HL-60 (cell line): ENCODE measurements at regions not wholly inside any gene's neighbourhood (a gene's known extent, or its start where the extent isn't known, plus 50 kb on each side); places are given as distances from the start of the nearest gene placed in this dataset.

Source experiments
- DNase-seq, 2 experiments: peaks; one replicate each; pipeline ENCODE4 v3.0.0-alpha.2; 2010 to 2020; ENCODE audit warnings: low read depth in 1 of 2, low spot score in 1 of 2
- H3K27ac ChIP-seq: fragments of 250-450 bp; sonication (Bioruptor Pico); replicated peaks from 2 replicates; pipeline ENCODE4 v1.5.1; 2020; ENCODE audit warnings: mild to moderate bottlenecking, moderate library complexity
- H3K27me3 ChIP-seq: fragments of 250-450 bp; sonication (Bioruptor Pico); 2 replicates; pipeline ENCODE4 v1.5.1; 2021; ENCODE audit warnings: mild to moderate bottlenecking, moderate library complexity; ENCODE audit not compliant: insufficient read depth, poor library complexity, severe bottlenecking
- H3K4me3 ChIP-seq: replicated peaks from 2 replicates; pipeline ENCODE4 v1.5.1; 2011; ENCODE audit warnings: mild to moderate bottlenecking, control low read depth, low read length; ENCODE audit not compliant: insufficient read depth
- GABPA ChIP-seq: IDR thresholded peaks from 2 replicates; pipeline ENCODE4 v1.6.1; 2012; ENCODE audit warnings: low read depth
- POLR2AphosphoS5 ChIP-seq: IDR thresholded peaks from 2 replicates; pipeline ENCODE4 v1.6.1; 2012; ENCODE audit warnings: low read depth
- SPI1 ChIP-seq: IDR thresholded peaks from 2 replicates; pipeline ENCODE4 v1.6.1; 2012; ENCODE audit warnings: low read depth, mild to moderate bottlenecking, borderline replicate concordance
- TF ChIP-seq, protein P1 (sequence below): IDR thresholded peaks from 2 replicates; pipeline ENCODE4 v1.6.1; 2012; ENCODE audit warnings: low read depth; ENCODE audit not compliant: insufficient replicate concordance
- TF ChIP-seq, protein P2 (sequence below): IDR thresholded peaks from one replicate; pipeline ENCODE4 v1.5.1; 2011; ENCODE audit warnings: low read length, control low read depth, inconsistent platforms; ENCODE audit not compliant: insufficient read depth

DNA sequence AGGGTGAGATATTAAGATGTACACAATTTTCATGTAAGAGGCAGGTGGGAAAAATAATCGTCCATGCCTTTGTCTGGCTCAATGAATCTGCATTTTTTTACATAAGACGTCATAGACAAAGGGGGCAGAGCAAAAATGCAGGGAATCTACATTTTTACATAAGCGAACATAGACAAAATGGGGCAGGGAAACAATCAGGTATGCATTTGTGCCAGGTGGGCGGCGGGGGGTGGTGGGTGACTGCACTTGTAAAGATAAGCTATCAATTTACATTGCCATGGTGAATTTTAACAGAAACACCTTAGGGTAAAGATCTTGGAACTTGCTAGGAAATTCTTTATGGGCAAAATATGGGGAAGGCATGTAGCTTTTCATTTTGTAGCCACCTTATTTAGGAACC lies 96.3 kb upstream of the CES5A start:
- Histone ChIP-seq H3K27ac (no peak overlapping the region), H3K27me3 (no peaks in the 10 kb centered on the region), H3K4me3 (no peak overlapping the region)
- no peak for TF ChIP-seq SPI1
- TF ChIP-seq GABPA, result no peak
- TF ChIP-seq, protein P1, sequence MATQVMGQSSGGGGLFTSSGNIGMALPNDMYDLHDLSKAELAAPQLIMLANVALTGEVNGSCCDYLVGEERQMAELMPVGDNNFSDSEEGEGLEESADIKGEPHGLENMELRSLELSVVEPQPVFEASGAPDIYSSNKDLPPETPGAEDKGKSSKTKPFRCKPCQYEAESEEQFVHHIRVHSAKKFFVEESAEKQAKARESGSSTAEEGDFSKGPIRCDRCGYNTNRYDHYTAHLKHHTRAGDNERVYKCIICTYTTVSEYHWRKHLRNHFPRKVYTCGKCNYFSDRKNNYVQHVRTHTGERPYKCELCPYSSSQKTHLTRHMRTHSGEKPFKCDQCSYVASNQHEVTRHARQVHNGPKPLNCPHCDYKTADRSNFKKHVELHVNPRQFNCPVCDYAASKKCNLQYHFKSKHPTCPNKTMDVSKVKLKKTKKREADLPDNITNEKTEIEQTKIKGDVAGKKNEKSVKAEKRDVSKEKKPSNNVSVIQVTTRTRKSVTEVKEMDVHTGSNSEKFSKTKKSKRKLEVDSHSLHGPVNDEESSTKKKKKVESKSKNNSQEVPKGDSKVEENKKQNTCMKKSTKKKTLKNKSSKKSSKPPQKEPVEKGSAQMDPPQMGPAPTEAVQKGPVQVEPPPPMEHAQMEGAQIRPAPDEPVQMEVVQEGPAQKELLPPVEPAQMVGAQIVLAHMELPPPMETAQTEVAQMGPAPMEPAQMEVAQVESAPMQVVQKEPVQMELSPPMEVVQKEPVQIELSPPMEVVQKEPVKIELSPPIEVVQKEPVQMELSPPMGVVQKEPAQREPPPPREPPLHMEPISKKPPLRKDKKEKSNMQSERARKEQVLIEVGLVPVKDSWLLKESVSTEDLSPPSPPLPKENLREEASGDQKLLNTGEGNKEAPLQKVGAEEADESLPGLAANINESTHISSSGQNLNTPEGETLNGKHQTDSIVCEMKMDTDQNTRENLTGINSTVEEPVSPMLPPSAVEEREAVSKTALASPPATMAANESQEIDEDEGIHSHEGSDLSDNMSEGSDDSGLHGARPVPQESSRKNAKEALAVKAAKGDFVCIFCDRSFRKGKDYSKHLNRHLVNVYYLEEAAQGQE, result no peak
- TF ChIP-seq POLR2AphosphoS5, result no peak
- TF ChIP-seq, protein P2, sequence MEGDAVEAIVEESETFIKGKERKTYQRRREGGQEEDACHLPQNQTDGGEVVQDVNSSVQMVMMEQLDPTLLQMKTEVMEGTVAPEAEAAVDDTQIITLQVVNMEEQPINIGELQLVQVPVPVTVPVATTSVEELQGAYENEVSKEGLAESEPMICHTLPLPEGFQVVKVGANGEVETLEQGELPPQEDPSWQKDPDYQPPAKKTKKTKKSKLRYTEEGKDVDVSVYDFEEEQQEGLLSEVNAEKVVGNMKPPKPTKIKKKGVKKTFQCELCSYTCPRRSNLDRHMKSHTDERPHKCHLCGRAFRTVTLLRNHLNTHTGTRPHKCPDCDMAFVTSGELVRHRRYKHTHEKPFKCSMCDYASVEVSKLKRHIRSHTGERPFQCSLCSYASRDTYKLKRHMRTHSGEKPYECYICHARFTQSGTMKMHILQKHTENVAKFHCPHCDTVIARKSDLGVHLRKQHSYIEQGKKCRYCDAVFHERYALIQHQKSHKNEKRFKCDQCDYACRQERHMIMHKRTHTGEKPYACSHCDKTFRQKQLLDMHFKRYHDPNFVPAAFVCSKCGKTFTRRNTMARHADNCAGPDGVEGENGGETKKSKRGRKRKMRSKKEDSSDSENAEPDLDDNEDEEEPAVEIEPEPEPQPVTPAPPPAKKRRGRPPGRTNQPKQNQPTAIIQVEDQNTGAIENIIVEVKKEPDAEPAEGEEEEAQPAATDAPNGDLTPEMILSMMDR, result no peak
- DNase-seq, result no peak

DNA sequence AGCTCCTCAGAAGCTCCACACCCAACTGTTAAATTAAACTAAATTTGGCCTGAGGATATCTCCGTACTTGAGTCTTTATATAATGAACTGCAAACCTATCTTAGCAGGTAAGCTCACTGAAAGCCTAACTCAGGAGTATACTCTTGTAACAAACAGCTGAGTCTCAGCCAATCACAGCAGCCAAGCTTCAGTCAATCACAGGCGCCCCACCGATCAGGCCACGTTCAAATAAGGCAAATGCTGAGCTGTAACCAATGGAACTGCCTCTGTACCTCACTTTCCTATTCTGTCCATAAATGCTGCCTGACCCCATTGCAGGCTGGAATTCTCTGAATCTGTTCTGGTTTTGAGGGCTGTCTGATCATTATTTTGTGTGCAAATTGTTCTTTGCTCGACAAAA lies 93.0 kb upstream of the CES5A start:
- no peak overlapping the region for H3K27ac ChIP-seq
- TF ChIP-seq GABPA, result no peak
- TF ChIP-seq SPI1, result no peak
- TF ChIP-seq, protein P2, result no peak
- no peak for TF ChIP-seq POLR2AphosphoS5
- TF ChIP-seq, protein P1, result no peak
- H3K27me3 ChIP-seq, result no peaks in the 10 kb centered on the region
- no peak for DNase-seq
- no peak overlapping the region for H3K4me3 ChIP-seq

DNA sequence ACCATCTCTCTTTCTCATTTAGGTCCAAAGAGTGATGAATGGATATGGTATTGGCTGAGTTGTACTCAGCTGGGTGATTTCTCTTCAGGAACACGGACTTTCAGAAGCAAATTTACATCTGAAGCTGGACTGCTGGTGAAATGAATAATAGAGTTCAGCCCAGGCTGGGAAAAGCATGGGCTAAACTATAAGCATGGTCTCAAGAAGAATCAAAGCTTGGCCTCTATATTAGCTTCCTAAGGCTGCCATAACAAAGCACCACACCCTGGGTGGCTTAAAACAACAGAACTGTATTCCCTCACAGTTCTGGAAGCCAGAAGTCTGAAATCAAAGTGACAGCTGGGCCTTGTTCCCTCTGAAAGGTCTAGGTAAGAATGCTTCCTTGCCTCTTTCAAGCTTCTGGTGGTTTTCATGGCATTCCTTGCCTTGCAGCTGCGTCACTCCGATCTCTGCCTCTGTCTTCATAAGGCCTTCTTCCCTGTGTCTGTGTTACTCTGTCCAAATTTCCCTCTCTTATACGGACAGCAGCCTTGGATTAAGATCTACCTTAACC lies 89.8 kb upstream of the CES5A start:
- DNase-seq, result no peak
- peaks cover 3% of the 10 kb centered on the region for H3K27me3 ChIP-seq
- no peak overlapping the region for H3K27ac ChIP-seq
- TF ChIP-seq SPI1 (no peak), GABPA (no peak), POLR2AphosphoS5 (no peak)
- TF ChIP-seq, protein P1, result no peak
- TF ChIP-seq, protein P2, result no peak
- H3K4me3 ChIP-seq, result no peak overlapping the region
